ENCODE measurements at regions not wholly inside any gene's neighbourhood (a gene's known extent, or its start where the extent isn't known, plus 50 kb on each side); places are given as distances from the start of the nearest gene placed in this dataset.

DNA sequence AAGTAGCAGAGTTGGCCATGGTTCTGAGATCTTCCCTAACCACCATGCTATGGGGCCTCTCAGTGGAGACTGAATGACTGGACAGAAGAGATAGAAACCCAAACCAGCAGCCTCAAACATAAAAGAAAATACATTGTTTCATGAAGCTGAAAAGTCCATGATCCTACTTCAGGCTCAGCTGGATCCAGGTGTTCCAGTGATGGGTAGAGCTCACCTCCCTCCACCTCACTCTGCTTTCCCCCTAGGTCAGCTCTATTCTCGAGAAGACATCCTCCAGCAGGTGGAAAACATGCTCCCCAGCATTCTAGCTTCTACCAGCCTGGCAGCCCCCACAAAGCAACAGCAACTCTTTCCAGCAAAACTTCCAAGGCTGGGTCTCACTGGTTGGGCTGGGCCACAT lies 132.1 kb downstream of the OAT start:
- no peak for DNase-seq (ENCODE audit: low spot score)

DNA sequence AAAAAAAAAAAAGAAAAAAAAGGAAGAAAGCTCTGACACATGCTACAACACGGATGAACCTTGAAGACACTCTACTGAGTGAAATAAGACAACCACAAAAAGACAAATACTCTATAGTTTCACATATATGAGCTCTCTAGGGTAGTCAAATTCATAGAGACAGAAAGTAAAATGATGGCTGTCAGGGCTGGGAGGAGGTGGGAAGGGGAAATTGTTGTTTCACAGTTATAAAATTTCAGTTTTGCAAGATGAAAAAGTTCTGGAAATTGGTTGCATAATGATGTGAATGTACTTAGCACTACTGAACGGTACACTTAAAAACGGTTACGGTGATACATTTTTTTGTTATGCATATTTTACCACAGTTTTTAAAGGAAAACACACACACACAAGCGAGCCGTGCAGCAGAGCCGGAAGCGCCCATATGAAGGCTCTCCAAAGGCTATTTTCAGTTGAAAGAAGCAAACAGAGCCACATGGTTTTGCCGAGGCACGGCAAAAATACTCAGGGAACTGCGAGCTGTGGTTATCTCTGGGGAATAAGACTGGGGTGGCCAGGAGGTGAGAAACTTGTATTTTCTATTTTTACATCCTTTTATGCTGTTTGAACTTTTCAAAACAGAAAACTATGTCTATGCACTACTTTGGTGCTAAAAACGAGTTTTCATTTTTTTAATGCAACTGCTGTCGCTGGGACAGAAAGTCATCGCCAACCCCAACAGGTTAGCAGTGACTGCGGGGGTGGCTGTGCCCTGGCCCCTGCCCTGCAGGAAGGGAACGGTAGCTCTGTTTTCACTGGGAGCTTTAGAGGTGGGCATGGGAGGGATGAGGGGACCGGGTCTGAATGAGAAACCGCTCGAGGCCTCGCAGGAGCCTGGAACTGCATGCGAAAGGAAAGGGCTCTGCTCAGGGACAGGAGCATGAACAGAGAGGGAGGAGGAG lies 132.9 kb downstream of the OAT start:
- DNase-seq (ENCODE audit: low spot score) = no peak

DNA sequence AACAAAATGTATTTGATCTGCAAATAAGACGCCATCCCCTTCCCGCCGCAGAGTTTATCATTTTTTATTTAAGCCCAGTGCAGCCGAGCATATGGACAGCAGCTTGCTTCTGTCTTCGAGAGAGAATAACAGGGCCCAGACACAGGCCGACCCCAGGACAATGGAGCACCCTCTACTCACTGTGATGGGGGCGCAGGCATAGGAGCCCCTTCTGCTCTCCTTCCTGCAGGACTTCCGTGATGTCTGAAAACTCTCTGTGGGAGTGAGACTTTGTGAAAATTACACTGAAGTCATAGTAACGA lies 134.8 kb downstream of the OAT start:
- no peak for DNase-seq (ENCODE audit: low spot score)

DNA sequence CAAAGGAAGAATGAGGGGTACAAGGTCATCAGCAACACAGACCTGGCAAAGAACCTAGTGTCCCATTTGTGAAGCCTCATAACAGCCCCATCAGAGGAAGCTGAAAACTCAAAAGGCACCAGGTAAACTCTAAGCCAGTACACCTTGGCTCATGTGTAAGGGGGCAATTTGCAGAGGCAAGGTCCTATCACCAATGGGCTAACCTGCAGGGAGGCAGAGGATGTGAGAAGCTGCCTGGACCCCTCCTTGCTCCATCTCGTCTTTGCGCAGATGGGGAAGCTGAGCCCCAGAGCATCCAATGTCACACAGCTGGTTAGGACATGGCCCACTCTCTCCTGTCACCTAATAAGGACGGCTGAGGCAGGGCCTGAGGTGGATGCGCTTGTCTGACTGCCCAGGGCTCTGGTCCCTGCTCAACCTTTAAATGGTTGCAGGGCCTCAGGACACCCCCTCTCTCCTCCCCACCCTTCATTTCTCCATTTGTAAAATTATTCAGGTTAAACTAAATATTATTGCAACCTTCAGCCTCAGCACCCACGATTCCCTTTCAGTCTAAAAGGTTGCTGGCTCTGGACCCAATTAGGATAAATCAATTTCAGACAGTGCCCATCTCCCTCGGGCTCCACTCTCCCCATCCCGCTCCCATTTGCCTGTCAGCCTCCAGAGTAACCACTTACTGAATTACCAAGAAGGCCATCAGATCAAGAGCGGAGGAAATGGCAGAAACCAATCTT lies 135.3 kb downstream of the OAT start:
- DNase-seq (ENCODE audit: low spot score) = no peak

DNA sequence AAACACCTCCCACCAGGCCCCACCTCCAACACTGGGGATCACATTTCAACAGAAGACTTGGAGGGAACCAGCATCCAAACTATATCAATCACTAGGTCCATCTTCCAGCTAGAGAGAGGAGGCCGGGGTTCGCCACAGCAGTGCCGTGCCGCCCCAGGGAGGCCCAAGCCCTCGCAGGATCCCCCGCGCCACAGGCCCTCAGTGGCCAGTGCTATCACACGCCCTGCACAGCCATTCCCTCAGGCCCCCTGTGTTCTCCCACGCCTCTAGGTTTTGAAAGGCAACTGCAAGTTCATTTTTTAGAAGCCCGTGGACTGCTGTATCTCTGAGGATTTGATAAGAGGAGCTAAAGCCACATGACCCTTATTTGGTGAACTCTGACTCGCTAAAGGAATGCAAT lies 136.4 kb downstream of the OAT start:
- DNase-seq (ENCODE audit: low spot score) = no peak

DNA sequence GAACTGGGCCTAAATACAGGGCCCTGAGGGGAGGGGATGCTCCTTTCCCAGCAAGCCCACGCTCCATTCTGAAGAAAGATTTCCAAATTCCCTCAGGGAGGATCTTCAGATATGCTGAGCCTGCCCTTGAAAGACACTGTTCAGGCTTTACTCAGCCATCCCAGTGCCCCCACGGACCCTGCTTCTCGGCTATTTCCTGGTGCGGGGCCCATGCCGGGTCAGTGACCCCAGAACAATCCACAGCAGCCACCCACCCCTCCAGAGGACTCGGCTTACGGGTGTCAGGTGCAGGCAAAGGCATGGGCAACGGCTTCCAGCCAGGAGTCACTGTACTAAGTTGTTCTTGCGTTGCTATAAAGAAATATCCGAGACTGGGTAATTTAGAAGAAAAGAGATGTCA lies 137.1 kb downstream of the OAT start:
- no peak for DNase-seq (ENCODE audit: low spot score)

DNA sequence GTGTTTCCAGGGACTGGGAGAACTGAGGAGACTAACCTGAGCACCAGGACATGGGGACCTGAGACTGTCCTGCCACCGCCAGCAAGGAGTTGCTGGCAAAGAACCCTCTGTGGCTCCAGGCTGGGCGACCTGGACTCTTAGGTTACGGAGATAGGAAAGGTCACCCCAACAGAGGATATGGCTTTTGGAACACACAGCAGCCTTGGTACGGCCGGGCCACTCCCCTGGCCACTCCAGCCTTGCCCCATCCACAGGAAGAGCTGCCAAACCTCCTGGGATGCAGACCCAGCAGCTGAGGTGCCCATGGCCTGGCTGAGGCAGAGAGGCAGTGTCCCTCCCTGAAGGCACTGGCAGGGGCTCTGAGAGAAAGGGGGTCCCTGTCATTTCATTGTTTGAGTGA lies 137.8 kb downstream of the OAT start:
- DNase-seq (ENCODE audit: low spot score) = no peak

DNA sequence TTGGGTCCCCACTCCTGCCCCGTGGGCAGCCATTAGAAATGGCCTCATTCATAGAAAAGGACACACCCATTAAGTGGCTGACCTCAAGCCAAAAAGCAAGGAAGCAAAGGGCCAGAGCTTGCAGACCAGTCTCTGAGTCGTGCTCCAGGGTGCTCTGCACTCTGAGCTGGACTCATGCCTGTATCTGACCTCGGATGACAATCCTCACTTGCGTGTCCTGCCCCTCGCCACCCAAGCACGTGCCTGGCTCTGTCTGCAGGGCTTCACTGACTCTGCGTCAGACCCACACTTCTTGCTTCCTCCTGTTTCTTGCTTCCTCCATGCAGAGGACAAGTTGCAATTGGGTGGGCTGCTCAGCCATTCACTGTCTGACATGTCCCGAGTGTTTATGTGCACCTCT lies 138.8 kb downstream of the OAT start:
- DNase-seq (ENCODE audit: low spot score) = no peak

DNA sequence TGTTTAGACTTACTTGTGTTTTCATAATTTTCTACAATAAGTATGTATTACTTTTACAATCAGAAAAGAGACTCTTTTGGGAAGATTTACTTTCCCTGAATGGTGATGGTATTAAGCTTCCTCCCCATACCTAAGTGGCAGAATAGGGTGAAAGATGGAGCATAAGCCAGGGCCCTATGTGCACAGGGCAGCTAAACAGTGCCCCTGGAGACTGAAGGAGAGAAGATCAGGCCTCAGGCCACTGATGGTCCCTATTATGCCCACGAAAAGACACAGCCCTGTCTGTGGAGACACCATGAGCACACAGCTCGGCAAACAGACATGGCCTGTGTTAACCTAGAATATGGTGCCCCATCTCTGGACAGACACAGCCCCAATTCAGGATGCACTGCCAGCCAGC lies 139.4 kb downstream of the OAT start:
- no peak for DNase-seq (ENCODE audit: low spot score)

DNA sequence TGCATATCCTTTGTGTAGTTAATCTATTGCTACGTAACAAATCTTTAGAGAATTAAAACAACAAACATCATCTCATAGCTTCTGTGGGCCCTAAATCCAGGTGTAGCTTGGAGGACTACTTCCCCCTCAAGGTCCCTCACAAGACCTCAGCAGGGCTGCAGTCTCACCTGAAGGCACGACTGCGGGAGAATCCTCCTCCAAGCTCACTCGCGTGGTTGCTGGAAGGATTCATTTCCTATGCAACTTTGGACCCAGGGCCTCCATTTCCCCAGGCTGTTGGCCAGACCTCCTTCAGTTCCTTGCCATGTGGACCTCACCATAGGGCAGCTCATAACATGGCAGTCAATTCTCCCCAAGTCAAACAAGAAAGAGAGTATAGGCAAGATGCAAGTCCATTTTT lies 140.4 kb downstream of the OAT start:
- DNase-seq (ENCODE audit: low spot score) = no peak

DNA sequence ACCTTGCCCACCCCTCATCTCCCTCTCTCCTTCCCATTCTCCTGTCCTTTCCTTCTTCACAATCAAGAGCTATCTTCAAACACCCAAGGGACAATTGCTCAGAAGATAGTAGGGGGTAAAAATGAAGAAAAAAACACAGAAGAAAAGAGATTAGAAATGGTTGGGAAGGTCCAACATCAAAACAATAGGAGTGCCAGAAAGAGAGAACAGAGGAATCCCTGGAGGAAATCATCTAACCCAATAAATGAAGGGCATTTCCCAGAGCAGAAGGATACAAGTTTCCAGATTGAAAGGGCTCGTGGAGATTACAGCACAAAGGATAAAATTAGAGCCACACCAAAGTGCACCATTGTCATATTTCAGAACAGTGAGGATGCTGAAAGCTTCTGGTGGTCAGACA lies 145.6 kb downstream of the OAT start:
- DNase-seq (ENCODE audit: low spot score) = no peak

DNA sequence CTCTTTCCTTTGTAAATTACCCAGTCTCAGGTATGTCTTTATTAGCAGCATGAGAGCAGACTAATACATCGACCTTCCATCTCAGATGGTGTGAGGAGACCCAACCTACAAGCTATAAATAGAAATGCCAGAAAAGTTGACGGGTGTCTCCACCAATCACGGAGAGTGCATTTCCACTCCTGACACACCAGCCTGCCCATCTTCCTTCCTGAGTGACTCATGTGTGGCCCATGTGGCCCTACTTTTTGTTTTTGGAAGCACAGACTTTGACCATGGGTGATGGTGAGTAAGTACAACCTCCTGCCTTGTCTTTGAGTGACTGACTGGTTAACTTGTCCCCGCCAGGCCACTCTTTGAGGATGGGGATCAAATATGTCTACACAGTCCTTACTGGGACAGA lies 147.0 kb downstream of the OAT start:
- DNase-seq (ENCODE audit: low spot score) = no peak

DNA sequence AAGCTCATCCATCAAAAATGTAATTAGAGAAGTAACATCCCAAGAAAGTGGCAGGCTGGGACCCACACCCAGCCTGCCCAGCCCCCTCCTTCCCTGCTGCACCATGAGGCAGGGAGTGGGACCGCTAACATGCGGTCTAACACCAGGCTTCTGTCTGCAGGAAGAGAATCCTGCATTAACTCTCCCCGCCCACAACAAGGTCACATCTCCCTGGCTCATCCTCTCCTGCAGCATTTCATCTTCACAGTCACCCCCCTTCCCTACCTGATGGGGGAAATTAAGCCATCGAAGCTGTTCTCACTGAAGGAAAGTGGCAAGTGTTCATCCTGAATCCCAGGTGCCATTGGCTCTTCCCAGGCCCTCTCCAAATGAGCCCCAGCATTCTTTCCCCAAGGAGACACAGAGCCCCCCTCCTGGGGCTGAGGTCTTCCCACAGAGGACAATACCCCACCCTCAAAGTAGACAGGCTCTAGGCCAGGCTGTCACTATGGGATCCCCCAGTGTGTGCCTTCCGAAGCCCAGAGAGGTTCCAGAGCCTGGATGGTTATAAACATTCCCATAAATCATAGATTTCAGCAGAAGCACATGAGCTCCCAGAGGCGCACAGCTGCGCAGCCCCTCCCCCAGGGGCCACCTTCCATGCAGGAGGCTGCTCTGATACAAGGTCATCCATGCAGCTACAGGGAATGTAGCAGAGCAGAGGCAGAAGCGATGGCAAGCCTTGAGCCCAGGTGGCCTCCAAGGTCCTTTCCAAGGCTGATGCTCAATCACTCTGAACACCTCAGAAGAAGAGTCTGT lies 148.0 kb downstream of the OAT start:
- DNase-seq (ENCODE audit: low spot score) = no peak

DNA sequence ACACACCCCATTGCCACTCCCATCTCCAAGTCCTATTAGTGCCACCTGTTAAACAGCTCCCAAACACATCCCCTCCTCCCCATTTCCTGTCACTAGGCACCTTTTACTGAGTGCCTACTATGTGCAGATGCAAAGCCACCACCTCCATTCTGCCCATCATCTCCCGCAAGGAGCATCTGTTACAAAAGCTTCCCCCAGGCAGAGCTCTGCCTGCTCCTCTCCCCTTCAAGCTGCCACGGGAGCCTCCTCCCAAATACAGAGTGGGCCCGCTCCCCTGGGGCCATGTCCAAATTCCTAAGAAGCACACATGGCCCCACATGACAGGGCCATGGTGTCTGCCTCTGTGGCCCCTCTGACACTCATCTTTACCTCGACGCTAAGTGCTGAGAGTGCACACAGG lies 149.7 kb downstream of the OAT start:
- DNase-seq (ENCODE audit: low spot score) = no peak

DNA sequence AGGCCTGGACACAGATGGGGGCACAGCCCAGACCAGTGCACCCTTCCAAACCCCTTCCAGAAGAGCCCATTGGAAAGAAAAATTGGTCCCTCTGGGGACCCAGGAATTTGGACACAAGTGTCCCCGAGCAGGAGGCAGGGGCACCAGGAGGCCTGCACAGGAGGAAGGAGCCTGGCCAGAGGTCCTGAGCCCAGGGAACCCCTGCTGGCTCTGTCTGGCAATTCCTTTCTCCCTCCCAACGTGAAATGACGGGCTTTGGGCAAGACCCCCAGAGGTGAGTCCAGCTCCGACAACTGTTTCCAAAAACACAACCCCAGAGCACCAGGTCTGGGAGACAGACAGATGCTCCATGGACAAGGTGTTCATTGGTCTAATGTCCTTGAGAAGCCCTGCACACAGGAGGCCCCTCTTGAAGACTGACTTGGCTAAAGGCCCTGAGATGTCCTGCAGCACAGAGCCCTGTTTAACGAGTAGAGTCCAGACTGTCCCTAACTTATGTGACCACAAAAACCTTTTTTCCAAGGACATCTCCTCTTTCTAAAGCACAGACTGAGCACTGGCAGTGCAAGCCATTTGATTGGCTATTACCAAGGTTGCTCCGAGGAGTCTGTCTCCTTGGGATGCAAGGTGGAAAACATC lies 150.7 kb downstream of the OAT start:
- no peak for DNase-seq (ENCODE audit: low spot score)

DNA sequence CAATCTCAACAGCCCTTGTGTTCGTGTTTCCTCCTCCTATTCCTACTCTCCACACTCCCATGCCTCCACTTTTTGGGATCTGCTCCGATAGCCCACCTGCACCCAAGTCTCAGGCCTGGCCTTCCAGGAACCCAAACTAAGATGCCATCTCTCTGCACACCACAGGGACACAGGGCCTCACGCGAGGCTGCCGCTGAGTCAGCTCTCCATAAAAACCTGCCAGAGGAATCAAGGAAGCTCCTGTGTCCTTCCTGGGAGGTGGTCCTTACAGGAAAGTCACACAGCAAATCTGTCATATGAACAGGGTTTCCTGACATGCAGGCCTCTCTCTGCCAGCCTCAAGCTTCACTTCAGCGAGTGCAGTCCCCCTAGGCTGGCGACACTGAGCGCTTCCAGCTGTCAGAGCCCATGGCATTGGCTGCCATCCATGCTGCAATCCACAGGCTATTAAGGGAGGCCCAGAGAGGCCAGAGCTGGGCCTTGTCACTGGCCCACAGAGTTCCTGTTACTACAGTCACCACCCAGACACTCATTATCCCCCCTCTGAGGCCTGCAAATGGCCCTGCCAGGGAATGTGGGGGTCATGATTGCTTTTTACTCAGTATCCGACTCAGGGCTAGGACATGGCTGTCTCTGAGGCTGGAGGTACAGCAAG lies 151.4 kb downstream of the OAT start:
- peak; percentile 20 for DNase-seq (ENCODE audit: low spot score)

DNA sequence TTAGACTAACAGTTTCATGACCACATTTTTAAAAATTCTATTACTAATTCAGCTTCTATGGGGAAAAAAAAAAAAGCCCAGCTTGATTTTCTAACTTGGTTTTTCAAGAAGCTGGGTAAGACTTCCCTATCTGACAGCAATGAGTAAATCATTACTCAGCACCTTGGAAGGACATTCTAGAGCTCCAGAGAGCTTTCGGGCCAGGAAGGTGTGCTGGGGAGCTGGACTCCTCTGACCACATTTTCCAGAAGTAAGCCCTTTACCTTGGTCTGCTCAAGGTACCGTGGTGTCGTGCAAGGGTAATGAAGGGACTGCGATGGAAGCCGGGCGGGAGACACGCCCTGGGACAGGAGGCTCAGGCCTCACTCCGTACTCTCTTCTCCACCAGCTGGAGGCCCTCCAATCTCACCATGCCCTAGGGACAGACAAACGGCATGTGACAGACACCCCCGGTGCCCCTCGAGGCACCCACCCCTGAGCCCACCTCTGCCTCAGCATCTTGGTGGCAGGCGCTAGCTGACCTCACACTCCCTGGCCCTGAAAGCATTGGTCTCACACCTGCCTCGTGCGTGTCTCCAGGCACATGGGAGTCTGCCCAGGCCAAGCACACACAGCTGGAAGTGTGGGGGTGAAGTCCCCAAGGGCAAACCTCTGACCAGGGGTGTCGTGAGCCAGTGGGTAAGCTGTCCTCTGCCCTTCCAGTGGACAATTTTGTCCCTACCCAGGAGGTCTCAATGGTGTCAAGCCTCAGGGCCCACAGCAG lies 152.1 kb downstream of the OAT start:
- DNase-seq (ENCODE audit: low spot score) = no peak

DNA sequence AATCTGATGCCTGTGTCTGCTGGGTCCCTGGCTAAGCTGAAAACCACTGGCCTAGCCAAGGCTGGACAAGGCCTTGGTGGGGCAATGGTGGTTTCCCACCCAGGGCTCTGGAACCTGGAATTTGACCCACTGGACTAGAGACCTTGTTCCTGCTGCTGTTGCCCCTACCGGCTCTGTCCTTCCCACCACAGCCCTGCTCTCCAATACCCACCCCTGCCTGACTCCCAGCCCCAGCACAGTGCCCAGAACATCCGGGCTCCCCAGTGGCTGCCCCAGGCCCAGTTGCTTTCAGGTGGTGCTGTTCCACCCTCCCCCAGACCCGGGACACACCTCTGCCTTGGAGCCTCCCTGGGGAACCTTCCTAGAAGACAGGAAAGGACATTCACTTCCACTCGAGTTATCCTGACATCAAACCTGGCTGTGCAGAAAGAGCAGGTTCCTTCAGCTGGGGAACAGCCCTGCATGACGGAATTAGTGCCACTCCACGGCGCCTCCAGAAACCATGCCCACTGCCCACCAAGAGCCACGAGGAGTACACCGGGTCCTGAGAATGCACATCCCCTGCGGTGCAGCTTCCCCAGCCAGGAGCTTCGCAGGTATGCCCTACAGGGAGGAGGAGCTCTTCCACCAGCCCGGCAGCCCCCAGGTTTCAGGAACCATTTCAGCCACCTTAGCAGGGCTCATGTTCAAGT lies 152.8 kb downstream of the OAT start:
- DNase-seq (ENCODE audit: low spot score) = no peak

DNA sequence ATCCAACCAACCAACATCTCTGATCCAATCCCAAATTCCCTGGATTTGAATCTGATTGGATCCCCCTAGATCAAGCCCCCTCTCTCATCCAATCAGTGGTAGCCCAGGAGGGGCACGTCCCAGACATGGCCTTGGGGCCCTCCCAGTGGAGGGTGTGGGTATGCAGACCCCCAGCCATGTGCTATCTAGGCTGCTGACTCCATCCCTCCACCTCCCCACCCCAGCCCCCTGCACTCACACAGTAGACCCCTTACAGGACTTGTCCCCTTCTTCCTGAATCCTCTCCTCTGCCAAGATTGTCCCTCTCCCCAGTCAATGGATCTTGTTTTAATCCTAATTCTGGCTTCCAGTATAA lies 153.4 kb downstream of the OAT start:
- no peak for DNase-seq (ENCODE audit: low spot score)

DNA sequence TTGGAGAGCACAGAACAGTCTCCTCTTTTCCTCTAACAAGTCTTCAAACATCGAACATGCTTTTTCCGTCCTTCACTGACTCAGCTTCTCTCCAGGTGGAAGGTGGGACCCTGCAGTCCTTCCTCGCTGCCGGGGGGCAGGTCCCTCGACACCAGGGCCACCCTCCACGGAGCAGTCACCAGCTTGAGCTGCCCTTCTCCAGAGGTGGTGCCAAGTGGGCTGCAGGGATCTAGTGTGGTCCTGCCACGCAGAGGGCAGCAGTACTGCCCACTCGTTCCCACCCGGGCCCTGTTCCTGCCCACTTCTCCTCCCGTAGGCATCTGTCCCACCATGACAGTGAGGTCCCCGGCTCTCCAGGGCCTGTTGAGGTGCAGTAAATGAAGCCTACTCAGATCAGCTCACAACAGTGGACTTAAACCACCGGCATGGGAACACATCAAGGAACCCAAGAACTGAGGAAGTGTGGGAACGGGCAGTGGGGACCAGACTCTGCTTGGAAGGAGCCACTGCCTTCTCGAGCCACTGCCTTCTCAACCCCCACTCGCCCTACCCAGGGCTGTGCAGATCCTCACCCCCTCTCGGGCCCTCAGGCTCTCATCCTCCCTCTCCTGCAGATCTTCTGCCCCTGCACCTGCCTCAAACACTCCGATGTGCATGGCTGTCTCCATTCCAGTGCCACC lies 153.9 kb downstream of the OAT start:
- no peak for DNase-seq (ENCODE audit: low spot score)
